Neural progenitor cell (in vitro differentiated cells): ENCODE measurements at regions not wholly inside any gene's neighbourhood (a gene's known extent, or its start where the extent isn't known, plus 50 kb on each side); places are given as distances from the start of the nearest gene placed in this dataset.

ENCODE experiments used
- DNase-seq: peaks from one replicate; pipeline ENCODE4 v3.0.0-alpha.2; 2016; ENCODE audit warnings: low spot score
- H2AFZ ChIP-seq: fragments of 200-600 bp; sonication (generic); replicated peaks from 2 replicates; pipeline ENCODE4 v1.6.1; 2016; ENCODE audit warnings: antibody characterized with exemption
- H3F3A ChIP-seq: fragments of 200-600 bp; sonication (generic); 2 replicates; pipeline ENCODE4 v1.6.1; 2016; ENCODE audit warnings: antibody characterized with exemption, low read depth
- H3K27ac ChIP-seq: fragments of 200-600 bp; sonication (generic); 2 replicates; pipeline ENCODE4 v1.5.1; 2016; ENCODE audit warnings: mild to moderate bottlenecking
- H3K27me3 ChIP-seq: fragments of 200-600 bp; sonication (generic); 2 replicates; pipeline ENCODE4 v1.6.1; 2016; ENCODE audit warnings: mild to moderate bottlenecking, moderate library complexity
- H3K36me3 ChIP-seq: fragments of 200-600 bp; sonication (generic); 2 replicates; pipeline ENCODE4 v1.5.1; 2016
- H3K4me1 ChIP-seq: fragments of 200-600 bp; sonication (generic); 2 replicates; pipeline ENCODE4 v1.6.1; 2016; ENCODE audit warnings: mixed run types
- H3K4me2 ChIP-seq: fragments of 200-600 bp; sonication (generic); 2 replicates; pipeline ENCODE4 v1.6.1; 2016
- H3K4me3 ChIP-seq: fragments of 200-600 bp; sonication (generic); 2 replicates; pipeline ENCODE4 v1.5.1; 2016
- H3K79me2 ChIP-seq: fragments of 200-600 bp; sonication (generic); 2 replicates; pipeline ENCODE4 v1.6.1; 2016; ENCODE audit warnings: low read depth
- H3K9ac ChIP-seq: fragments of 200-600 bp; sonication (generic); 2 replicates; pipeline ENCODE4 v1.6.1; 2016
- H3K9me3 ChIP-seq: fragments of 200-600 bp; sonication (generic); 2 replicates; pipeline ENCODE4 v1.5.1; 2016; ENCODE audit warnings: low read depth
- H4K20me1 ChIP-seq: fragments of 200-600 bp; sonication (generic); 2 replicates; pipeline ENCODE4 v1.6.1; 2016; ENCODE audit warnings: low read depth
- H3K27ac Mint-ChIP-seq: 3 replicates; pipeline ENCODE4 v1.8.0; 2021; ENCODE audit warnings: mixed read lengths
- H3K27me3 Mint-ChIP-seq: 2 replicates; pipeline ENCODE4 v1.8.0; 2022; ENCODE audit warnings: low read depth, mild to moderate bottlenecking, inconsistent platforms, moderate library complexity, mixed read lengths; ENCODE audit not compliant: insufficient read depth
- H3K36me3 Mint-ChIP-seq: 3 replicates; pipeline ENCODE4 v1.8.0; 2021; ENCODE audit warnings: mixed read lengths
- H3K4me1 Mint-ChIP-seq: 3 replicates; pipeline ENCODE4 v1.8.0; 2021; ENCODE audit warnings: mixed read lengths
- H3K4me3 Mint-ChIP-seq: 3 replicates; pipeline ENCODE4 v1.8.0; 2021; ENCODE audit warnings: mild to moderate bottlenecking, moderate library complexity, mixed read lengths
- H3K9me3 Mint-ChIP-seq: 3 replicates; pipeline ENCODE4 v1.8.0; 2020; ENCODE audit warnings: mixed read lengths
- CTCF ChIP-seq: fragments of 200-600 bp; sonication (generic); IDR thresholded peaks from 2 replicates; pipeline ENCODE4 v1.5.1; 2017; ENCODE audit warnings: antibody characterized with exemption, mild to moderate bottlenecking
- EZH2 ChIP-seq: fragments of 200-600 bp; sonication (generic); IDR thresholded peaks from 2 replicates; pipeline ENCODE4 v1.6.1; 2017; ENCODE audit warnings: antibody characterized with exemption, mild to moderate bottlenecking, moderate library complexity
- EZH2phosphoT487 ChIP-seq: fragments of 200-600 bp; sonication (generic); IDR thresholded peaks from 2 replicates; pipeline ENCODE4 v1.6.1; 2017; ENCODE audit warnings: antibody characterized with exemption

GRCh38 chr1:59098655-59099054, 198.2 kb upstream of the FGGY start:
- Mint-ChIP-seq H3K27me3 (peaks cover 4% of the 10 kb centered on the region), H3K27ac (no peak overlapping the region), H3K36me3 (no peaks in the 10 kb centered on the region), H3K4me1 (peaks cover 7% of the 10 kb centered on the region), H3K4me3 (no peak overlapping the region), H3K9me3 (peaks cover 3% of the 10 kb centered on the region)
- Histone ChIP-seq H3K4me1 (no peaks in the 10 kb centered on the region), H3K36me3 (no peaks in the 10 kb centered on the region), H4K20me1 (no peaks in the 10 kb centered on the region), H3K27me3 (no peaks in the 10 kb centered on the region), H3K4me3 (no peak overlapping the region), H3K4me2 (no peak overlapping the region), H3K79me2 (no peaks in the 10 kb centered on the region), H3K9me3 (no peaks in the 10 kb centered on the region), H2AFZ (no peak overlapping the region), H3K27ac (no peak overlapping the region), H3F3A (no peaks in the 10 kb centered on the region), H3K9ac (no peak overlapping the region)
- TF ChIP-seq CTCF (no peak), EZH2 (no peak), EZH2phosphoT487 (no peak)
- DNase-seq = no peak

- Histone ChIP-seq H3K9ac (no peak overlapping the region), H3K36me3 (no peaks in the 10 kb centered on the region), H3F3A (no peaks in the 10 kb centered on the region), H2AFZ (no peak overlapping the region), H4K20me1 (no peaks in the 10 kb centered on the region), H3K27ac (no peak overlapping the region), H3K4me1 (no peaks in the 10 kb centered on the region), H3K4me2 (no peak overlapping the region), H3K27me3 (no peaks in the 10 kb centered on the region), H3K9me3 (no peaks in the 10 kb centered on the region), H3K79me2 (no peaks in the 10 kb centered on the region), H3K4me3 (no peak overlapping the region)
- Mint-ChIP-seq H3K4me3 (no peak overlapping the region), H3K27ac (no peak overlapping the region), H3K27me3 (peaks cover 4% of the 10 kb centered on the region), H3K9me3 (peaks cover 3% of the 10 kb centered on the region), H3K36me3 (no peaks in the 10 kb centered on the region), H3K4me1 (peaks cover 15% of the 10 kb centered on the region)
- DNase-seq = no peak
- TF ChIP-seq EZH2phosphoT487 = no peak
Measured at GRCh38 chr1:59100708-59101374, 196.1 kb upstream of the FGGY start.

GRCh38 chr1:59101518-59101917, 195.4 kb upstream of the FGGY start:
- Histone ChIP-seq H3F3A (no peaks in the 10 kb centered on the region), H3K9me3 (no peaks in the 10 kb centered on the region), H3K9ac (no peak overlapping the region), H2AFZ (no peak overlapping the region), H3K4me1 (no peaks in the 10 kb centered on the region), H3K27me3 (no peaks in the 10 kb centered on the region), H3K79me2 (no peaks in the 10 kb centered on the region), H3K27ac (no peak overlapping the region), H3K4me2 (no peak overlapping the region), H3K4me3 (no peak overlapping the region), H4K20me1 (no peaks in the 10 kb centered on the region), H3K36me3 (no peaks in the 10 kb centered on the region)
- TF ChIP-seq EZH2 (no peak), EZH2phosphoT487 (no peak)
- Mint-ChIP-seq H3K36me3 (no peaks in the 10 kb centered on the region), H3K27ac (no peak overlapping the region), H3K4me3 (no peak overlapping the region), H3K4me1 (peaks cover 20% of the 10 kb centered on the region), H3K9me3 (peaks cover 3% of the 10 kb centered on the region), H3K27me3 (peaks cover 4% of the 10 kb centered on the region)
- DNase-seq = no peak

GRCh38 chr1:59103457-59103856, 193.4 kb upstream of the FGGY start:
- Mint-ChIP-seq H3K4me1 (peaks cover 16% of the 10 kb centered on the region), H3K27ac (no peak overlapping the region)
- no peaks in the 10 kb centered on the region for H3K27me3 ChIP-seq

More at GRCh38 chr1:59103457-59103856, 193.4 kb upstream of the FGGY start:
- Histone ChIP-seq H3K4me2 (no peak overlapping the region), H3F3A (no peaks in the 10 kb centered on the region), H3K4me3 (no peak overlapping the region), H3K36me3 (no peaks in the 10 kb centered on the region), H3K9ac (no peak overlapping the region), H3K4me1 (peaks cover 11% of the 10 kb centered on the region), H4K20me1 (no peaks in the 10 kb centered on the region), H3K79me2 (no peaks in the 10 kb centered on the region), H3K27ac (no peak overlapping the region), H2AFZ (no peak overlapping the region), H3K9me3 (no peaks in the 10 kb centered on the region)
- Mint-ChIP-seq H3K36me3 (no peaks in the 10 kb centered on the region), H3K27me3 (peaks cover 4% of the 10 kb centered on the region), H3K9me3 (peaks cover 3% of the 10 kb centered on the region), H3K4me3 (no peak overlapping the region)
- no peak for TF ChIP-seq CTCF
- no peak for TF ChIP-seq EZH2
- no peak for TF ChIP-seq EZH2phosphoT487
- no peak for DNase-seq
